GM12891 (cell line): ENCODE measurements at regions not wholly inside any gene's neighbourhood (a gene's known extent, or its start where the extent isn't known, plus 50 kb on each side); places are given as distances from the start of the nearest gene placed in this dataset.

Experiments
- DNase-seq: peaks from one replicate; pipeline ENCODE4 v3.0.0; 2011; ENCODE audit warnings: low spot score; ENCODE audit not compliant: insufficient read length
- FAIRE-seq: peaks from 2 replicates; lab custom pipeline; 2011; peaks lifted over from hg19 to GRCh38; lab: Jason Lieb, UNC
- PAX5 ChIP-seq: IDR thresholded peaks from 2 replicates; pipeline ENCODE4 v1.6.1; 2011; ENCODE audit warnings: low read length, moderate library complexity, mild to moderate bottlenecking; ENCODE audit not compliant: insufficient read depth, severe bottlenecking
- POLR2A ChIP-seq: IDR thresholded peaks from 2 replicates; pipeline ENCODE4 v1.6.1; 2011; ENCODE audit warnings: low read depth, low read length, control low read depth
- POLR2AphosphoS5 ChIP-seq: IDR thresholded peaks from 2 replicates; pipeline ENCODE4 v1.6.1; 2011; ENCODE audit warnings: low read depth, low read length, control low read depth
- POU2F2 ChIP-seq: IDR thresholded peaks from 2 replicates; pipeline ENCODE4 v1.6.1; 2011; ENCODE audit warnings: low read depth, mild to moderate bottlenecking, control low read depth, low read length, moderate library complexity
- SPI1 ChIP-seq: IDR thresholded peaks from 2 replicates; pipeline ENCODE4 v1.6.1; 2011; ENCODE audit warnings: low read depth, low read length, control low read depth
- TAF1 ChIP-seq: IDR thresholded peaks from 2 replicates; pipeline ENCODE4 v1.6.1; 2011; ENCODE audit warnings: low read depth, low read length, control low read depth

- DNase-seq (no peak), FAIRE-seq (no peak)
- TF ChIP-seq POU2F2: no peak
- TF ChIP-seq POLR2A: no peak
- TF ChIP-seq TAF1: no peak
- no peak for TF ChIP-seq PAX5
- no peak for TF ChIP-seq SPI1
These were observed 325.0 kb downstream of the RAB28 start for GRCh38 chr4:13159041-13159620.

- FAIRE-seq (no peak), DNase-seq (no peak)
- TF ChIP-seq POLR2AphosphoS5: no peak
- TF ChIP-seq POLR2A: no peak
These were observed 332.9 kb downstream of the RAB28 start for GRCh38 chr4:13151194-13151593.

GRCh38 chr4:13143222-13144070 lies 340.7 kb downstream of the RAB28 start:
- no peak for FAIRE-seq
- TF ChIP-seq SPI1 (no peak), POLR2AphosphoS5 (no peak), POU2F2 (no peak), POLR2A (no peak), TAF1 (no peak), PAX5 (no peak)
- no peak for DNase-seq

- no peak for TF ChIP-seq TAF1
- no peak for TF ChIP-seq SPI1
- TF ChIP-seq PAX5: no peak
- TF ChIP-seq POLR2A: no peak
- TF ChIP-seq POU2F2: no peak
- no peak for TF ChIP-seq POLR2AphosphoS5
- DNase-seq (no peak), FAIRE-seq (no peak)
These were observed 341.4 kb downstream of the RAB28 start for GRCh38 chr4:13142726-13143125.

- no peak for DNase-seq
- FAIRE-seq: no peak
These were observed 341.9 kb downstream of the RAB28 start for GRCh38 chr4:13142191-13142590.

GRCh38 chr4:13137390-13137789 lies 346.8 kb downstream of the RAB28 start:
- no peak for DNase-seq
- no peak for TF ChIP-seq PAX5
- no peak for TF ChIP-seq POLR2AphosphoS5
- TF ChIP-seq POU2F2: no peak
- TF ChIP-seq SPI1: no peak
- no peak for TF ChIP-seq POLR2A
- TF ChIP-seq TAF1: no peak
- no peak for FAIRE-seq

More at GRCh38 chr4:13142191-13142590, 341.9 kb downstream of the RAB28 start:
- no peak for TF ChIP-seq PAX5
- TF ChIP-seq TAF1: no peak
- no peak for TF ChIP-seq POLR2AphosphoS5
- no peak for TF ChIP-seq SPI1
- no peak for TF ChIP-seq POLR2A
- TF ChIP-seq POU2F2: no peak

- no peak for DNase-seq
- TF ChIP-seq POLR2A (no peak), TAF1 (no peak)
- FAIRE-seq: no peak
These were observed 350.4 kb downstream of the RAB28 start for GRCh38 chr4:13133700-13134099.

GRCh38 chr4:13130848-13131247 lies 353.3 kb downstream of the RAB28 start:
- FAIRE-seq: no peak
- no peak for TF ChIP-seq TAF1
- no peak for TF ChIP-seq POU2F2
- TF ChIP-seq POLR2AphosphoS5: no peak
- no peak for TF ChIP-seq PAX5
- TF ChIP-seq POLR2A: no peak
- TF ChIP-seq SPI1: no peak
- DNase-seq: no peak

GRCh38 chr4:13129095-13129494 lies 355.0 kb downstream of the RAB28 start:
- no peak for FAIRE-seq
- DNase-seq: no peak

More at GRCh38 chr4:13129095-13129494, 355.0 kb downstream of the RAB28 start:
- TF ChIP-seq TAF1: no peak
- no peak for TF ChIP-seq PAX5
- TF ChIP-seq POU2F2: no peak
- no peak for TF ChIP-seq POLR2A
- TF ChIP-seq POLR2AphosphoS5: no peak
- no peak for TF ChIP-seq SPI1
